SHP77 treated with DMSO at 0.1 percent for 48 hours (cell line): ENCODE measurements at regions not wholly inside any gene's neighbourhood (a gene's known extent, or its start where the extent isn't known, plus 50 kb on each side); places are given as distances from the start of the nearest gene placed in this dataset.
"Not testable (repeated sequence)": the region's sequence is repeated elsewhere in the genome, so short reads cannot be mapped to it uniquely, and the experiment has no call there.

Experiments used
- DNase-seq: peaks from one replicate; lab custom pipeline; 2025; lab: John Stamatoyannopoulos, UW

GRCh38 chr5:17127743-17128231, 89.6 kb upstream of the BASP1 start:
- no peak for DNase-seq

GRCh38 chr5:17129093-17129849, 88.2 kb upstream of the BASP1 start:
- no peak for DNase-seq

GRCh38 chr5:17130302-17130701, 87.1 kb upstream of the BASP1 start:
- not testable (repeated sequence) for DNase-seq

GRCh38 chr5:17132444-17133083, 84.9 kb upstream of the BASP1 start:
- DNase-seq: no peak

- no peak for DNase-seq
These were observed 82.4 kb upstream of the BASP1 start for GRCh38 chr5:17135050-17135449.

- DNase-seq: no peak
These were observed 74.1 kb upstream of the BASP1 start for GRCh38 chr5:17143335-17143734.

GRCh38 chr5:17146280-17146841, 71.1 kb upstream of the BASP1 start:
- no peak for DNase-seq

- no peak for DNase-seq
These were observed 70.3 kb upstream of the BASP1 start for GRCh38 chr5:17147170-17147569.

GRCh38 chr5:17147617-17148016, 69.8 kb upstream of the BASP1 start:
- no peak for DNase-seq

- DNase-seq: no peak
These were observed 69.0 kb upstream of the BASP1 start for GRCh38 chr5:17148481-17148880.

GRCh38 chr5:17149786-17150185, 67.6 kb upstream of the BASP1 start:
- no peak for DNase-seq

- no peak for DNase-seq
These were observed 66.9 kb upstream of the BASP1 start for GRCh38 chr5:17150531-17150930.

GRCh38 chr5:17151686-17152085, 65.7 kb upstream of the BASP1 start:
- no peak for DNase-seq

GRCh38 chr5:17154211-17154996, 63.0 kb upstream of the BASP1 start:
- DNase-seq: no peak

GRCh38 chr5:17156463-17156862, 61.0 kb upstream of the BASP1 start:
- DNase-seq: no peak

- no peak for DNase-seq
These were observed 60.1 kb upstream of the BASP1 start for GRCh38 chr5:17157294-17157693.

GRCh38 chr5:17157916-17158529, 59.4 kb upstream of the BASP1 start:
- no peak for DNase-seq

- no peak for DNase-seq
These were observed 56.7 kb upstream of the BASP1 start for GRCh38 chr5:17160756-17161040.

- DNase-seq: no peak
These were observed 55.8 kb upstream of the BASP1 start for GRCh38 chr5:17161662-17162061.

- DNase-seq: no peak
These were observed 54.2 kb upstream of the BASP1 start for GRCh38 chr5:17163221-17163620.

GRCh38 chr5:17167171-17167891, 50.1 kb upstream of the BASP1 start:
- no peak for DNase-seq
